ENCODE measurements at regions not wholly inside any gene's neighbourhood (a gene's known extent, or its start where the extent isn't known, plus 50 kb on each side); places are given as distances from the start of the nearest gene placed in this dataset.
A peak's percentile ranks its signal among the peaks of the same experiment; 100 is the strongest.
"Not testable (repeated sequence)": the region's sequence is repeated elsewhere in the genome, so short reads cannot be mapped to it uniquely, and the experiment has no call there.

GRCh38 chr2:146624430-146625160, 1220.2 kb upstream of the ACVR2A start:
- no peak for DNase-seq

DNA sequence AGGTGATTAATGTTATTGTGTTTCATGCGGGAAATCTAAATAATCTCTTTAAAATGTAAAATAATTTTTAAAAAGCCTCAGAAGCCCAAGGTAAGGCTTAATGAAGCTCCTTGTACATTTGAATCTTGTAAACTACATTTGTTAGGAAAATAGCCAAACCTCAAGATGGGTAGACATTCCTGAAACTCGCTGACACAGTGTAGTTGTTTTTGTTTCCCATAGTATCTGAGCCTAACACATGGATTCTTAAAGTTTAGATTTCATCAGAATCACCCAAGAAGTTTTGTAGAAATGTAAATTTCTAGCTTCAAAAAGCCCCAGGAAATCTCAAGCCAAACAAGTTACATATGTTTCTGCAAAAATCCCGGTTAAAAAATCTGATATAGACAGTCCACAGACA, 1221.1 kb upstream of the ACVR2A start:
- no peak for DNase-seq

DNA sequence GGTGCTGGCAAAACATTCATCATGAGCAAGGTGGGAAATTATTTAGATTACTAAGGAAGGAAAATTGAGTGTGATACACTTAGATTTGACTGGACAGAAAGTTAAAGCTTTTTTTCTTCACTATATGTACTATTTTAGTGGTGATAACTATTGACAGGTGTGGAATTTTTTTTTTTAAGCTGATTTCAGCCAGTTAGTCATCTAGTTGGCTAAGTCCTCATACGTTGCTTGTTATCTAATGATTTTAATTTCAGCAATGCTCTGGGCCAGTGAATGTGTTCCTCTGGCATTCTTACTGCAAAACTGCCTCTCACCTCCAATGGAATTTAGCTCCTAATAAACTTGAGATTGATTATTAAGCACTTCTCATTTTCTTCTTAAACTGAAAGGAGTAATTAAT, 1223.2 kb upstream of the ACVR2A start:
- no peak for DNase-seq

GRCh38 chr2:146615778-146616177, 1229.1 kb upstream of the ACVR2A start:
- no peak for DNase-seq

DNA sequence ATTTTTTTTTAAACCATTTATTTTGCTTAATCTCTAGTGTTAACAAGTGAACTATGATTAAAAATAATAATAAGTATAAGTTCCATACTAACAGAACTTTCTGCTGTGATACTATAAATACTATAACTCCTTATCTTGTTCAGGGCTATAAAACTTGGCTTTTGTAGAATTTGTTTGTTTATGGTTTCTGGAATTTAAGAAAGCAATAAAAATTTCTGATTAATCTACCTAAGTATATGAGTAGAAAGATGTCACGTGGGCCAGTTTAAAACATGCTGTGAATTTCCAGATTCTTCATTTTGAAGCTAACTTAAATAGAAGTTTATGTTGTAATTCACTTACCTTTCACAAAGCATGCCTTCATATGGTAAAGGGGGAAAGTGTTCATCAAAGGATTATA, 1236.3 kb upstream of the ACVR2A start:
- no peak for DNase-seq

DNA sequence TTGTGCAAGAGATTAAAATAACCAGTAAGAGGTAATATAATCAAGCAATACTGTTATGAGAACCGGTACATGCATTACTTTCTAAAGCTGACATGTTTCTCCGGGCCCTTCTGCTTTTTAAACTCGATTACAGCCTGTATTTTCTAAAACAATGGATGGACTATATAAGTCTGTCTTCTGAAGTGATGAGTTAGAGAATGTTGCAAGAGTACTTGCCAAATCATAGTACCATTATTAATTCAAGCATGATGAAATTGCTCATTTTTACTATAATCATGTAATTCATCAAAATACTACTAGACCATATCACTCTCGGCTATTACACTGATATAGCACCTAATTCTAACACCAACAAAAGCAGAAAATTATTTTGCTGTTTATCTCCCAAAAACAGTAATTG, 1240.3 kb upstream of the ACVR2A start:
- no peak for DNase-seq

GRCh38 chr2:146602856-146603255, 1242.0 kb upstream of the ACVR2A start:
- DNase-seq: no peak

DNA sequence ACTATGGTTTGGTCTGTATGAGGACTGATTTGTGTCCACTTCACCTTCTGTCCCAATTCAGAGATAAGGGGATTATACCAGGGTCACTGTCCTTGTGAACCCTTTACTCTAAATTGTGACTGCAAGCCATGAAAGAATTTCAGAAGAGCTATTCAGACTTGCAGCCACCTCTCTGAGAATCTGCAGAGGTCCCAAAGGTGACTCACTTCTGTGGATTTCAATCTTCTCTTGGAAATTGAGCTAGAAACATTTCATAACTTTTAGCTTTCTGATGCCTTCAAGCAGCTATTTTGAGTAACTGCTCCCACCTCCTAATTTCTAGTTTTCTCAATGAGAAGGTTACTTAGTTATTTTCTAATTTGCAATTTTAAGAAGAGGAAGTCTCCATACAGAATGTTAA, 1242.4 kb upstream of the ACVR2A start:
- no peak for DNase-seq

GRCh38 chr2:146598791-146599190, 1246.0 kb upstream of the ACVR2A start:
- no peak for DNase-seq

DNA sequence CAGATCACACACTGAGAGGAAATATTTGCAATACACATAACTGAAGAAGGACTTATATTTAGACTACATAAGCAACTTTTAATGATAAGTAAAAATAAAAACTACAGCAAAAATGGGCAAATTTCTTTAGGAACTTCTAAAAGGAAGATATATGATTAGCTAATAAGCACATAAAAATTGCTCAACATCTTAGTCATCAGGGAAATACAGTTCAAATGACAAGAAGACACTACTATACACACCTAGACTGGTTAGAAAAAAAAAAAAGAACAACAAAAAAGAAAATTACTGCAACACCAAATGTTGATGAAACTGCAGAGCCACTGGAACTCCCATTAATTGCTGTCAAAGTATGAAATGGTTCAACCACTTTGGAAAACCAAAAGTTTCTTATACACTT, 1247.5 kb upstream of the ACVR2A start:
- no peak for DNase-seq

GRCh38 chr2:146591908-146592307, 1252.9 kb upstream of the ACVR2A start:
- DNase-seq: no peak

GRCh38 chr2:146587291-146587713, 1257.5 kb upstream of the ACVR2A start:
- DNase-seq: no peak

DNA sequence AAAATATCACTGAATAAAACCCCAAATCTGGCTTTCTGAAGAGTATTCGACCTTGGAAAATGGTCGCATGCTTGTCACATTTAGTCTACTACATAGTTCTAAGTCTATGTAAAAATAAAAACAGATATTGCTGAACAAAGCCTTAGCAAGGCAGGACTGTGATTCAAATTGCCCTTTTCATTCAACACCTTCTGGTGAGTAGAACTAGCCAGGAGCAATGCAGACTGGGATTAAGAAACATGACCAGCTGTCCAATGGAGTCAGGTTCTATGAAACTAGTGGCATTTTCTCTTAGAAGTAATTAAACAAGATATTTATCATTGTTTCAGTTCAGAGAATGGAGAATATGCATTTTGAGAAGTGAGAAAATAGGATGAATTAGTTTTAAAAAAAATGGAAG, 1260.5 kb upstream of the ACVR2A start:
- no peak for DNase-seq

- DNase-seq: peak; percentile 85
Measured at GRCh38 chr2:146579147-146579930, 1265.5 kb upstream of the ACVR2A start.

- DNase-seq: no peak
Measured at GRCh38 chr2:146576339-146577111, 1268.3 kb upstream of the ACVR2A start.

DNA sequence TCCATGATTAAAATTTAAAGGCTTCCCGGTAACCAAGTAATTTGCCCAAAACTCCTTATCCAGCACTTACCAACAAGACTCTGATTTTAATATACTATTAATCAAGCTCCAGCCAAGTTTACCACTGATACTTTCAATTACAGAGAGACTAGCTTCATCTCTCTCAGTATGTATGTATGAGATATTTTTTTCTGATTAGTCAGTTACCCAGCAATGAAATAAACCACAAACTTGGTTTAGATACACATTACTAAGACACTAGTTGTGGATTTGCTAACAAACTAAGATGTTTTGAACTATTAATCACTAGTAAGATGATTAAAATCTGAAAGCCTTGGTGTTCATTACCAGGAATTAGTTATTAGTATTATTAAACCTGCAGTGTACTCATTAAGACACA, 1272.2 kb upstream of the ACVR2A start:
- peak; percentile 32 for DNase-seq

DNA sequence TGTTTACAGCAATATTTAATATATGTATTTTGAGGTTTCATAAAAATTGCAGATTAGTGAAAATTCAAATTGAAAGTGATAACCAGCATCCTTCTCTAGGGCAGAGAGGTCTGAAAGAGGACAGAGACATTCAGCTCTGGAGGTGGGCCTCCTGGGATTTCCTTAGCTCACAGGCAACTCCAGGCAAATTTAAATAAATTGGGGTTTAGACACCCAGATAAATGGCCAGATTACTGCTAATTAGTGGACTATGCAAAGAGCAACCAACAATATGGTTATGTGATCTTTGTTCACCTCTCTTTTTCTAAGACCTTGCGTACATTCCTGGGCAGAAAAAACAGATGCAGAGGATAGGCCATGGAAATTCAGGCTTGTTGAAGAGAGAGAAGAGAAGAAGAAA, 1282.8 kb upstream of the ACVR2A start:
- DNase-seq: no peak

- DNase-seq: no peak
Measured at GRCh38 chr2:146547236-146547635, 1297.6 kb upstream of the ACVR2A start.

- DNase-seq: no peak
Measured at GRCh38 chr2:146544701-146545100, 1300.1 kb upstream of the ACVR2A start.

GRCh38 chr2:146541896-146542295, 1302.9 kb upstream of the ACVR2A start:
- no peak for DNase-seq

DNA sequence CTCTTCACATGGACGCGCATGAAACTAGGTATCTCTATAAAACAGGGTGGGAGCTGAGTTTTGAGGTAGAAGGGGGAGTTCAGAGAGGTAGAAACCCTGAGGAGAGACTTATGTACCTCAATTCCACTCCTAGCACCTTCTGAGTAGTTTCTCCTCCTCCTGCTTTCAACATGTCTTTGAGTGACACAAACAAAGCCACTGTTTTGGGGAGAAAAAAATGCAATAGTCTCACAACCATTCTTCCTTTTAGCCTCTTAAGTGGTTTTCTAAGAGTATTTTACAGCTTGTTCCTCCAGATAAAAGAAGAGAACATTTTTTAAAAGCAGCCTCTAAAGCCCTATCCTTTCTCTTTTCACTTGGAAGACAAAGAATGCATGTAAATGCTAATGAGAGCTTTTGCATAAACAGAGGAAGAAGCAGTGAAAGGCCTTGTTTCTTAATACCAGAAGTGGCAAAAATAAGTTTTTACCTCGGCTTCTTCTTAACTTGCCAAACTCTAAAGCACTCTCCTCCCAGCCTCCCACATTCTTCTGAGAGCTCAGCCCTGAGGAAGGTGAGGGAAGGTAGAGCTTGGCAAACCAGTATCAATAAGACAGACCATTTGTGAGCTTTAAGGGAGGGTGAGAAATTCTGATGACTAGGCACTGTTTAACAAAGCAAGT, 1304.4 kb upstream of the ACVR2A start:
- DNase-seq: no peak

DNA sequence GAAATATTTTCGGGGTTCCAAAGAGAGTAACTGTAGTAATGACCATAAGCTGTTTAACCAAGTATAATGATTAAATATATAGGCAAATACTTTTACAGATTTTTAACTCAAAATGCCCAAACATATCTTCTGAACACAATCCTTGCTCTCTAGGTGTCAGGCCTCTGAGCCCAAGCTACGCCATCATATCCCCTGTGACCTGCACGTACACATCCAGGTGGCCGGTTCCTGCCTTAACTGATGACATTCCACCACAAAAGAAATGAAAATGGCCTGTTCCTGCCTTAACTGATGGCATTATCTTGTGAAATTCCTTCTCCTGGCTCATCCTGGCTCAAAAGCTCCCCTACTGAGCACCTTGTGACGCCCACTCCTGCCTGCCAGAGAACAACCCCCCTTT, 1305.1 kb upstream of the ACVR2A start:
- DNase-seq: not testable (repeated sequence)

DNA sequence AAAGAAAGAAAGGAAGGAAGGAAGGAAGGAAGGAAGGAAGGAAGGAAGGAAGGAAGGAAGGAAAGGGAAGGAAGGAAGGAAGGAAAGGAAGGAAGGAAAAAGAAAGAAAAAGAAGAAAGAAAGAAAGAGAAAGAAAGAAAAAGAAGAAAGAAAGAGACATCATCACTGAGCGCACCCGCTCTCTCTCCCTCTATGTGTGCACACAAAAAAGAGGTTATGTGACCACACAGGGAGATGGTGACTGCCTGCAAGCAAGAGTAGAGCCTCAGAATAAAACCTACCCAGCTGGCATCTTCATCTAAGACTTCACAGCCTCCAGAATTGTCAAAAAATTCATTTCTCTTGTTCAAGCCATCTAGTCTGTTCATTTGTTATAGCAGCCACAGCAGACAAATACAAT, 1307.4 kb upstream of the ACVR2A start:
- DNase-seq: no peak
